ENCODE measurements at regions not wholly inside any gene's neighbourhood (a gene's known extent, or its start where the extent isn't known, plus 50 kb on each side); places are given as distances from the start of the nearest gene placed in this dataset.

GRCh38 chr11:127683321-127683720 is 682.8 kb upstream of the KIRREL3 start:
- Histone ChIP-seq H3K27ac (no peak overlapping the region), H3K4me1 (replicated peaks in 1 of 2) (peaks cover 6 to 9% of the 10 kb centered on the region in 2 donors), H3K4me3 (no peak overlapping the region)
- in situ Hi-C loops (cut with MboI; ENCODE audit: low pct_unique_long_range_greater_than_20kb in 2 of 9, low sequenced_read_pairs in 9 of 9, unreplicated experiment in 9 of 9) = no loop called here
- ATAC-seq (replicated peaks in 6 of 8) = no peak
- 17 to 100% (median 92%) methylated on average over 3 to 4 of the region's 4 CpGs for WGBS, 10 experiments

GRCh38 chr11:127679816-127680545 is 679.4 kb upstream of the KIRREL3 start:
- in situ Hi-C loops (cut with MboI; ENCODE audit: low pct_unique_long_range_greater_than_20kb in 2 of 9, low sequenced_read_pairs in 9 of 9, unreplicated experiment in 9 of 9) = no loop called here
- Histone ChIP-seq H3K27ac (no peak overlapping the region), H3K4me1 (replicated peaks in 1 of 2) (peaks cover 8 to 17% of the 10 kb centered on the region in 2 donors), H3K4me3 (no peak overlapping the region)
- ATAC-seq (replicated peaks in 6 of 8) = peak in 5 of 8 experiments; percentile 55 to 75 (median 66)
- WGBS, 10 experiments = 15 to 80% (median 44%) methylated on average over 2 to 8 of the region's 8 CpGs

- no peak for ATAC-seq (replicated peaks in 6 of 8)
- H3K4me1 ChIP-seq (replicated peaks in 1 of 2) = peaks cover 8 to 17% of the 10 kb centered on the region in 2 donors
- no peak overlapping the region for H3K4me3 ChIP-seq
- H3K27ac ChIP-seq = no peak overlapping the region
- in situ Hi-C loops (cut with MboI; ENCODE audit: low pct_unique_long_range_greater_than_20kb in 2 of 9, low sequenced_read_pairs in 9 of 9, unreplicated experiment in 9 of 9) = no loop called here
- WGBS, 10 experiments = 0 to 100% (median 20%) methylated on average over 1 to 2 of the region's 2 CpGs; no CpG with 5 or more reads in 5 of the 10 experiments
These were observed 678.1 kb upstream of the KIRREL3 start for GRCh38 chr11:127678631-127679030.

GRCh38 chr11:127677660-127678425 is 677.3 kb upstream of the KIRREL3 start:
- WGBS, 10 experiments = 20 to 100% (median 60%) methylated on average over 1 to 4 of the region's 4 CpGs
- in situ Hi-C loops (cut with MboI; ENCODE audit: low pct_unique_long_range_greater_than_20kb in 2 of 9, low sequenced_read_pairs in 9 of 9, unreplicated experiment in 9 of 9) = no loop called here
- ATAC-seq (replicated peaks in 6 of 8) = peak in 5 of 8 experiments; percentile 41 to 84 (median 58)
- no peak overlapping the region for H3K4me3 ChIP-seq
- H3K27ac ChIP-seq = no peak overlapping the region
- H3K4me1 ChIP-seq (replicated peaks in 1 of 2) = peaks cover 8 to 17% of the 10 kb centered on the region in 2 donors

GRCh38 chr11:127675581-127675980 is 675.0 kb upstream of the KIRREL3 start:
- no peak for ATAC-seq (replicated peaks in 6 of 8)
- in situ Hi-C loops (cut with MboI; ENCODE audit: low pct_unique_long_range_greater_than_20kb in 2 of 9, low sequenced_read_pairs in 9 of 9, unreplicated experiment in 9 of 9) = no loop called here
- Histone ChIP-seq H3K27ac (no peak overlapping the region), H3K4me1 (replicated peaks in 1 of 2) (peaks cover 8 to 17% of the 10 kb centered on the region in 2 donors), H3K4me3 (no peak overlapping the region)
- WGBS, 10 experiments = 0 to 100% (median 71%) methylated on average over 1 to 2 of the region's 2 CpGs; no CpG with 5 or more reads in 3 of the 10 experiments

GRCh38 chr11:127674754-127675153 is 674.2 kb upstream of the KIRREL3 start:
- no peak for ATAC-seq (replicated peaks in 6 of 8)
- WGBS, 10 experiments = 13 to 100% (median 64%) methylated on average over 1 to 2 of the region's 2 CpGs; no CpG with 5 or more reads in 2 of the 10 experiments
- in situ Hi-C loops (cut with MboI; ENCODE audit: low pct_unique_long_range_greater_than_20kb in 2 of 9, low sequenced_read_pairs in 9 of 9, unreplicated experiment in 9 of 9) = no loop called here

GRCh38 chr11:127670374-127671119 is 670.0 kb upstream of the KIRREL3 start:
- peak in 3 of 8 experiments; percentile 31 to 91 (median 77) for ATAC-seq (replicated peaks in 6 of 8)

More at GRCh38 chr11:127674754-127675153, 674.2 kb upstream of the KIRREL3 start:
- Histone ChIP-seq H3K4me3 (no peak overlapping the region), H3K27ac (no peak overlapping the region), H3K4me1 (replicated peaks in 1 of 2) (peaks cover 8 to 11% of the 10 kb centered on the region in 2 donors)

GRCh38 chr11:127656116-127656836 is 655.7 kb upstream of the KIRREL3 start:
- 0 to 95% (median 56%) methylated on average over 2 to 5 of the region's 6 CpGs for WGBS, 10 experiments
- Histone ChIP-seq H3K27ac (no peak overlapping the region), H3K4me1 (replicated peaks in 1 of 2) (no peaks in the 10 kb centered on the region), H3K4me3 (no peak overlapping the region)
- peak in 2 of 8 experiments; percentile 44 to 54 for ATAC-seq (replicated peaks in 6 of 8)
- in situ Hi-C loops (cut with MboI; ENCODE audit: low pct_unique_long_range_greater_than_20kb in 2 of 9, low sequenced_read_pairs in 9 of 9, unreplicated experiment in 9 of 9) = no loop called here

More at GRCh38 chr11:127670374-127671119, 670.0 kb upstream of the KIRREL3 start:
- 3 to 100% (median 82%) methylated on average over 1 to 9 of the region's 10 CpGs for WGBS, 10 experiments
- no peak overlapping the region for H3K27ac ChIP-seq
- in situ Hi-C loops (cut with MboI; ENCODE audit: low pct_unique_long_range_greater_than_20kb in 2 of 9, low sequenced_read_pairs in 9 of 9, unreplicated experiment in 9 of 9) = no loop called here
- no peaks in the 10 kb centered on the region for H3K4me1 ChIP-seq (replicated peaks in 1 of 2)
- H3K4me3 ChIP-seq = no peak overlapping the region

- Histone ChIP-seq H3K4me3 (no peak overlapping the region), H3K4me1 (replicated peaks in 1 of 2) (no peaks in the 10 kb centered on the region), H3K27ac (no peak overlapping the region)
- in situ Hi-C loops (cut with MboI; ENCODE audit: low pct_unique_long_range_greater_than_20kb in 2 of 9, low sequenced_read_pairs in 9 of 9, unreplicated experiment in 9 of 9) = no loop called here
- WGBS, 10 experiments = 20 to 95% (median 85%) methylated on average over 1 to 4 of the region's 4 CpGs
- no peak for ATAC-seq (replicated peaks in 6 of 8)
These were observed 652.5 kb upstream of the KIRREL3 start for GRCh38 chr11:127653076-127653475.

GRCh38 chr11:127651888-127652221 is 651.3 kb upstream of the KIRREL3 start:
- no peak overlapping the region for H3K27ac ChIP-seq
- no peak overlapping the region for H3K4me3 ChIP-seq
- 40 to 100% (median 86%) methylated on average over 1 of the region's 1 CpG; no CpG with 5 or more reads in 5 of the 10 experiments for WGBS, 10 experiments

GRCh38 chr11:127651175-127651887 is 650.8 kb upstream of the KIRREL3 start:
- Histone ChIP-seq H3K4me1 (replicated peaks in 1 of 2) (no peaks in the 10 kb centered on the region), H3K27ac (no peak overlapping the region), H3K4me3 (no peak overlapping the region)
- peak in 5 of 8 experiments; percentile 93 to 97 (median 96) for ATAC-seq (replicated peaks in 6 of 8)
- in situ Hi-C loops (cut with MboI; ENCODE audit: low pct_unique_long_range_greater_than_20kb in 2 of 9, low sequenced_read_pairs in 9 of 9, unreplicated experiment in 9 of 9) = no loop called here
- 13 to 95% (median 59%) methylated on average over 2 to 5 of the region's 5 CpGs for WGBS, 10 experiments

More at GRCh38 chr11:127651888-127652221, 651.3 kb upstream of the KIRREL3 start:
- no peaks in the 10 kb centered on the region for H3K4me1 ChIP-seq (replicated peaks in 1 of 2)
- in situ Hi-C loops (cut with MboI; ENCODE audit: low pct_unique_long_range_greater_than_20kb in 2 of 9, low sequenced_read_pairs in 9 of 9, unreplicated experiment in 9 of 9) = no loop called here
- peak in 3 of 8 experiments; percentile 31 to 60 (median 60) for ATAC-seq (replicated peaks in 6 of 8)

- no peak for ATAC-seq (replicated peaks in 6 of 8)
- 0 to 100% (median 87%) methylated on average over 1 of the region's 1 CpG; no CpG with 5 or more reads in 4 of the 10 experiments for WGBS, 10 experiments
These were observed 649.4 kb upstream of the KIRREL3 start for GRCh38 chr11:127649958-127650357.

More at GRCh38 chr11:127649958-127650357, 649.4 kb upstream of the KIRREL3 start:
- H3K4me1 ChIP-seq (replicated peaks in 1 of 2) = no peaks in the 10 kb centered on the region
- no peak overlapping the region for H3K27ac ChIP-seq
- H3K4me3 ChIP-seq = no peak overlapping the region
- in situ Hi-C loops (cut with MboI; ENCODE audit: low pct_unique_long_range_greater_than_20kb in 2 of 9, low sequenced_read_pairs in 9 of 9, unreplicated experiment in 9 of 9) = no loop called here
